IMR-90 (cell line): ENCODE measurements at regions not wholly inside any gene's neighbourhood (a gene's known extent, or its start where the extent isn't known, plus 50 kb on each side); places are given as distances from the start of the nearest gene placed in this dataset.

ENCODE experiments used
- ATAC-seq: fragments of 200-7000 bp; cut with Tn5 transposase; 2 replicates; pipeline ENCODE4 v1.9.1; 2020; ENCODE audit warnings: low read depth, mild to moderate bottlenecking, moderate library complexity
- BruUV-seq: library from RNA; stranded (reverse); fragments of 400-500 nt; replicated peaks from 2 replicates; lab custom pipeline; 2021; lab: Mats Ljungman, UMichigan
- CTCF ChIA-PET: fragments of 300-600 bp; formaldehyde crosslinking; extraction: SDS; loops from one replicate; lab custom pipeline; 2021; ENCODE audit warnings: antibody characterized with exemption; lab: Yijun Ruan, JAX
- POLR2A ChIA-PET: fragments of 300-600 bp; sonication (Branson Sonifier 250); formaldehyde crosslinking; loops from one replicate; lab custom pipeline; 2022; ENCODE audit warnings: antibody characterized with exemption; ENCODE audit not compliant: unreplicated experiment; lab: Charles Lee
- DNase-seq: peaks from one replicate; pipeline ENCODE4 v3.0.0; 2013
- H2AFZ ChIP-seq: replicated peaks from 2 replicates; pipeline ENCODE3; 2013; ENCODE audit warnings: low read length, mild to moderate bottlenecking; ENCODE audit not compliant: poor library complexity
- H2AK5ac ChIP-seq: 2 replicates; pipeline ENCODE4 v1.6.1; 2013; ENCODE audit warnings: low read depth, low read length, inconsistent platforms
- H2AK9ac ChIP-seq: replicated peaks from 2 replicates; pipeline ENCODE3; 2013; ENCODE audit warnings: mild to moderate bottlenecking, low read depth, low read length, moderate library complexity; ENCODE audit not compliant: poor library complexity
- H2BK120ac ChIP-seq: 2 replicates; pipeline ENCODE4 v1.6.1; 2013; ENCODE audit warnings: low read depth, low read length, inconsistent platforms
- H2BK15ac ChIP-seq: 3 replicates; pipeline ENCODE4 v1.6.1; 2013; ENCODE audit warnings: low read depth, low read length, inconsistent platforms
- H2BK20ac ChIP-seq: 2 replicates; pipeline ENCODE4 v1.6.1; 2013; ENCODE audit warnings: low read depth, mild to moderate bottlenecking, inconsistent platforms, low read length, moderate library complexity
- H2BK5ac ChIP-seq: 2 replicates; pipeline ENCODE4 v1.6.1; 2013; ENCODE audit warnings: mild to moderate bottlenecking, low read depth, low read length, inconsistent platforms; ENCODE audit not compliant: poor library complexity, severe bottlenecking
- H3K14ac ChIP-seq: replicated peaks from 2 replicates; pipeline ENCODE4 v1.6.1; 2013; ENCODE audit warnings: low read depth, low read length, inconsistent platforms
- H3K18ac ChIP-seq: 2 replicates; pipeline ENCODE4 v1.6.1; 2013; ENCODE audit warnings: low read depth, low read length, control low read depth
- H3K23ac ChIP-seq: 2 replicates; pipeline ENCODE4 v1.6.1; 2013; ENCODE audit warnings: low read depth, low read length, inconsistent platforms
- H3K27ac ChIP-seq: 2 replicates; pipeline ENCODE4 v1.5.1; 2013; ENCODE audit warnings: mild to moderate bottlenecking, control low read depth, low read length; ENCODE audit not compliant: insufficient read depth
- H3K27me3 ChIP-seq: 2 replicates; pipeline ENCODE4 v1.6.1; 2013; ENCODE audit warnings: low read length; ENCODE audit not compliant: control insufficient read depth, insufficient read depth
- H3K36me3 ChIP-seq: 2 replicates; pipeline ENCODE4 v1.6.1; 2013; ENCODE audit warnings: low read length, mixed read lengths; ENCODE audit not compliant: control insufficient read depth, insufficient read depth
- H3K4ac ChIP-seq: 2 replicates; pipeline ENCODE4 v1.6.1; 2013; ENCODE audit warnings: low read depth, low read length, inconsistent platforms
- H3K4me1 ChIP-seq: 2 replicates; pipeline ENCODE4 v1.6.1; 2013; ENCODE audit warnings: low read length, mixed read lengths; ENCODE audit not compliant: control insufficient read depth, insufficient read depth
- H3K4me2 ChIP-seq: 2 replicates; pipeline ENCODE4 v1.6.1; 2013; ENCODE audit warnings: low read depth, mild to moderate bottlenecking, control low read depth, low read length, moderate library complexity
- H3K4me3 ChIP-seq: 2 replicates; pipeline ENCODE4 v1.5.1; 2013; ENCODE audit warnings: low read depth, mild to moderate bottlenecking, control low read depth, low read length, moderate library complexity; ENCODE audit not compliant: insufficient read depth
- H3K56ac ChIP-seq: 2 replicates; pipeline ENCODE4 v1.6.1; 2013; ENCODE audit warnings: low read length, inconsistent platforms; ENCODE audit not compliant: insufficient read depth; ENCODE audit errors: extremely low read depth
- H3K79me1 ChIP-seq, 2 experiments: 2 replicates each; pipeline ENCODE4 v1.6.1; 2013; ENCODE audit warnings: low read length in 2 of 2, inconsistent platforms in 1 of 2, low read depth in 1 of 2
- H3K9ac ChIP-seq: 2 replicates; pipeline ENCODE4 v1.6.1; 2013; ENCODE audit warnings: low read depth, low read length, control low read depth
- H3K9me1 ChIP-seq: 2 replicates; pipeline ENCODE4 v1.6.1; 2013; ENCODE audit warnings: low read length, inconsistent platforms; ENCODE audit not compliant: insufficient read depth
- H3K9me3 ChIP-seq: 2 replicates; pipeline ENCODE4 v1.6.1; 2013; ENCODE audit warnings: low read length; ENCODE audit not compliant: control insufficient read depth, insufficient read depth
- H4K20me1 ChIP-seq: 2 replicates; pipeline ENCODE4 v1.6.1; 2013; ENCODE audit warnings: low read length, inconsistent platforms; ENCODE audit not compliant: insufficient read depth
- H4K5ac ChIP-seq: 2 replicates; pipeline ENCODE4 v1.6.1; 2013; ENCODE audit warnings: mild to moderate bottlenecking, low read depth, low read length, control low read depth
- H4K8ac ChIP-seq, 2 experiments: 2 replicates each; pipeline ENCODE4 v1.6.1; 2013; ENCODE audit warnings: low read depth in 2 of 2, low read length in 2 of 2, control low read depth in 1 of 2, inconsistent platforms in 1 of 2
- H4K91ac ChIP-seq: 2 replicates; pipeline ENCODE4 v1.6.1; 2013; ENCODE audit warnings: low read depth, low read length, inconsistent platforms; ENCODE audit not compliant: insufficient read depth
- CHD1 ChIP-seq: IDR thresholded peaks from 2 replicates; pipeline ENCODE4 v1.6.1; 2012; ENCODE audit warnings: low read depth, low read length, improper control_type of control experiment
- CTCF ChIP-seq: conservative IDR thresholded peaks from 2 replicates; pipeline ENCODE4 v1.5.1; 2012; ENCODE audit warnings: mild to moderate bottlenecking, low read depth, low read length, improper control_type of control experiment
- ELK1 ChIP-seq: fragments of 150-350 bp; IDR thresholded peaks from 2 replicates; pipeline ENCODE4 v1.6.1; 2016; ENCODE audit warnings: low read depth, mild to moderate bottlenecking, low read length, moderate library complexity, borderline replicate concordance
- MAFK ChIP-seq: IDR thresholded peaks from 2 replicates; pipeline ENCODE4 v1.6.1; 2012; ENCODE audit warnings: low read depth, low read length, improper control_type of control experiment
- MAZ ChIP-seq: IDR thresholded peaks from 2 replicates; pipeline ENCODE4 v1.6.1; 2012; ENCODE audit warnings: low read depth, mild to moderate bottlenecking, low read length, improper control_type of control experiment, moderate library complexity, borderline replicate concordance
- POLR2A ChIP-seq: IDR thresholded peaks from 2 replicates; pipeline ENCODE4 v1.6.1; 2012; ENCODE audit warnings: mild to moderate bottlenecking, low read depth, low read length
- RFX5 ChIP-seq: IDR thresholded peaks from 2 replicates; pipeline ENCODE4 v1.8.0; 2012; ENCODE audit warnings: low read depth, mild to moderate bottlenecking, low read length, moderate library complexity
- SMC3 ChIP-seq: fragments of 150-350 bp; IDR thresholded peaks from 2 replicates; pipeline ENCODE4 v1.6.1; 2016; ENCODE audit warnings: low read depth, mild to moderate bottlenecking, antibody characterized with exemption, low read length, moderate library complexity
- WGBS, 2 experiments: methylation state at CpG; one replicate each; pipeline versions ENCODE4 v1.1.5 to v1.1.7; 2013; ENCODE audit warnings: missing lambda C conversion rate in 2 of 2; ENCODE audit not compliant: insufficient read length in 1 of 2; ENCODE audit errors: extremely low coverage in 2 of 2; 5-methylcytosine and 5-hydroxymethylcytosine counted together
- dilution Hi-C: fragments of 300-500 bp; cut with HindIII; formaldehyde crosslinking; loops from one replicate; pipeline ENCODE4 v1.14.3; 2018; ENCODE audit warnings: low sequenced_read_pairs; ENCODE audit not compliant: unreplicated experiment
- in situ Hi-C: fragments of 300-500 bp; cut with MboI; formaldehyde crosslinking; loops from 3 replicates; pipeline ENCODE4 v1.14.3; 2019; ENCODE audit warnings: low sequenced_read_pairs, inconsistent platforms, mixed read lengths
- intact Hi-C: fragments of 100-400 bp; cut with micrococcal nuclease; formaldehyde crosslinking; loops from 2 replicates; pipeline ENCODE4 v1.10.0; 2022

- H3K18ac ChIP-seq: peak overlapping the region; percentile 66; the same call in 1 of the 2 replicates
- TF ChIP-seq POLR2A (no peak), CHD1 (no peak), RFX5 (no peak), MAFK (no peak), ELK1 (no peak), CTCF (no peak), MAZ (no peak), SMC3 (no peak)
- H2AK5ac ChIP-seq: peak overlapping the region; percentile 68; the same call in 1 of the 2 replicates
- BruUV-seq: no TSS peak
- CTCF ChIA-PET: interaction anchor here (0.8 to 1.2 kb wide), 2 partner anchors 13 to 71 kb away, joined by 3 read pairs; no protein-coding TSS in a partner anchor
- H2BK120ac ChIP-seq: peak overlapping the region; percentile 80
- peak overlapping the region; percentile 18 to 52; a peak in 2 of 4 replicates for H4K8ac ChIP-seq
- H2AFZ ChIP-seq: no peak overlapping the region
- no peaks in the 10 kb centered on the region for H3K27me3 ChIP-seq
- no peak overlapping the region for H3K4me3 ChIP-seq
- dilution Hi-C loops (no loop called here), intact Hi-C loops (no loop called here), in situ Hi-C loops (no loop called here)
- H2BK5ac ChIP-seq: peak overlapping the region; percentile 78
- H2AK9ac ChIP-seq: no peak overlapping the region
- no peak overlapping the region for H3K9ac ChIP-seq
- peak overlapping the region; percentile 48; the same call in 2 of the 3 replicates for H2BK15ac ChIP-seq
- peak overlapping the region; percentile 88 for H2BK20ac ChIP-seq
- peak overlapping the region; percentile 52; the same call in 1 of the 2 replicates for H4K5ac ChIP-seq
- POLR2A ChIA-PET: no interaction called here
- H3K79me1 ChIP-seq: peaks cover 0 to 12% of the 10 kb centered on the region in 2 experiments; a peak in 2 of 4 replicates
- WGBS, 2 experiments: no CpG with 5 or more reads among the region's 1 CpG
- peaks cover 2% of the 10 kb centered on the region; the same call in 1 of the 2 replicates for H3K9me3 ChIP-seq
- DNase-seq: peak; percentile 6
- H3K14ac ChIP-seq: peak overlapping the region; percentile 66; the same call in 1 of the 2 replicates
- no peaks in the 10 kb centered on the region for H4K20me1 ChIP-seq
- H3K9me1 ChIP-seq: peaks cover 9% of the 10 kb centered on the region; the same call in 1 of the 2 replicates
- H3K23ac ChIP-seq: no peak overlapping the region
- no peak for ATAC-seq
- H3K56ac ChIP-seq: no peak overlapping the region
- H3K4ac ChIP-seq: peak overlapping the region; percentile 68
- H3K27ac ChIP-seq: no peak overlapping the region
- no peaks in the 10 kb centered on the region for H3K36me3 ChIP-seq
- peaks cover 15% of the 10 kb centered on the region; the same call in 1 of the 2 replicates for H3K4me1 ChIP-seq
- no peak overlapping the region for H3K4me2 ChIP-seq
- peak overlapping the region; percentile 69 for H4K91ac ChIP-seq
Measured at GRCh38 chr15:39243396-39243795, 337.5 kb upstream of the THBS1 start.
